ENCODE measurements at regions not wholly inside any gene's neighbourhood (a gene's known extent, or its start where the extent isn't known, plus 50 kb on each side); places are given as distances from the start of the nearest gene placed in this dataset.

- no peak for DNase-seq
Observed at GRCh38 chr2:55101466-55101865, 51.2 kb upstream of the RTN4 start.

GRCh38 chr2:55099878-55100820, 49.9 kb upstream of the RTN4 start:
- DNase-seq = peak; percentile 86
